ENCODE measurements at regions not wholly inside any gene's neighbourhood (a gene's known extent, or its start where the extent isn't known, plus 50 kb on each side); places are given as distances from the start of the nearest gene placed in this dataset.
A peak's percentile ranks its signal among the peaks of the same experiment; 100 is the strongest.
"Not testable (repeated sequence)": the region's sequence is repeated elsewhere in the genome, so short reads cannot be mapped to it uniquely, and the experiment has no call there.

DNA sequence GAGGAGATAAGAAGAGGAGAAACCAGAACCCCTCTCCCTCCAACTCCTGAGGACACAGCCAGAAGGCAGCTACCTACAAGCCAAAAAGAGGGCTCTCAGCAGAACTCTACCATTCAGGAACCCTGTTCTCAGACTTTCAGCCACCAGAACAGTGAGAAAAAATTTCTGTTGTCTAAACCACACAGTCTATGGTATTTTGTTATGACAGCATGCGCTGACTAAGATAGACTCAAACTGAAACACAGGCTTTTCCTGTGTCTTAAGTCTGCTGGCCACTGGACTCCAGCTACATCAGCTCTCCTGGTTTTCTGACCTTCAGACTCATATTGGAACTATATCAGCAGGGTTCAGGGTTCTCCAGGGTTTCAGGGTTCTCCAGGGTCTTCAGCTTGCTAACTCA, 126.5 kb upstream of the TNFSF4 start:
- DNase-seq (ENCODE audit: extremely low spot score, insufficient read length, low read depth) = no peak

GRCh38 chr1:173337126-173337525, 130.0 kb upstream of the TNFSF4 start:
- FAIRE-seq (no peak), DNase-seq (ENCODE audit: extremely low spot score, insufficient read length, low read depth) (no peak)

More for the DNA sequence above, 126.5 kb upstream of the TNFSF4 start:
- peak; percentile 67 for FAIRE-seq

DNA sequence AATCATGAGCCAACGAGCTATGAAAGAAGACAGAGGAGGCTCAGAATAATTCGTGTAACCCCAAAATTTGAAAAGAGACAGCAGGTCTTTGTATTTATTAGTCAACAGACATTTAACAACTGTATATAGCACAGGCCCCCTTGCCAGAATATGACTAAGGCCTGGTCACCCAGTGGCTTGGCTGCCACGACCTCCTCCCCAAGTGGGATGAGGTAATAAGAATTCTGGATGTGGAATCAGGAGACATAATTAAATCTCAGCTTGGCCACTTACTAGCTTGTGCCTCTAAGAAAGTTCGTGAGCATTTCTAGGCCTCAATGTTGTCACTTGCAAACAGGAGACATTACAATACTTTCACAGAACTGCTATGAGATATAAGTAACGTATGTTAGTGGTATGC, 134.2 kb upstream of the TNFSF4 start:
- FAIRE-seq = no peak
- DNase-seq (ENCODE audit: extremely low spot score, insufficient read length, low read depth) = no peak

- DNase-seq (ENCODE audit: extremely low spot score, insufficient read length, low read depth) = no peak
- no peak for FAIRE-seq
These were observed 134.8 kb upstream of the TNFSF4 start for GRCh38 chr1:173341971-173342370.

- no peak for FAIRE-seq
- no peak for DNase-seq (ENCODE audit: extremely low spot score, insufficient read length, low read depth)
These were observed 134.4 kb upstream of the PRDX6 start for GRCh38 chr1:173342736-173343135.

DNA sequence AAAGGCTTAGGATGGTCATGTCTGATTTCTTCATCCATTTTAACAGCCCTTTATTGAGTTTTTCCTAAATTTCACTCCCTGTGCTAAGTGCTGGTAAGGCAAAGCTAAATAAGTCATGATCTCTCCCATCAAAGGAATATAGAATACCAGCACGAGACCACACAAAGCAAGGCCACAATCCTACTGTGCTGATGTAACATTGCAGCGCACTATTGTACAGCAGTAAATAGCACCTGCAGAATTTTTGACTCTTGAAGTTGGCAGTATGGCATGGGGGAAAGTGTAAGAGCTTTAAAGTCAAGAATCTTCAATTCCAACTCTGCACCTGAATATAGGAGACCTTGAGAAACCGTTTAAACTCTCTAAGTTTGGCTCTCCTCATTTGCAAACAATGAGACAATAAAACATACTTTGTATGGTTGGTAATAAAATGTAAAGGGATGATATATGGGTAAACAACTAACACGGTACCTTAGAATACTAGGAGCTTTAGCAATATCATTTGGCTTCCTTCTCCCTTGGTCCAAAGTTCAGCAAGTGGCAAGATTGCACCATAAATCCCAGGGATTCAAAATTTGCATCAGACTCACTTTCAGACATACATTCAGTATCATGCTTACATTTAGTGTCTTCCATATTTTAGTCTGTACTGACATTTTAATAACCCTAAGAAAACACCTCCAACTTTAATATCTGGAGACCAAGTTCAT, 132.9 kb upstream of the PRDX6 start:
- DNase-seq (ENCODE audit: extremely low spot score, insufficient read length, low read depth) (no peak), FAIRE-seq (no peak)

DNA sequence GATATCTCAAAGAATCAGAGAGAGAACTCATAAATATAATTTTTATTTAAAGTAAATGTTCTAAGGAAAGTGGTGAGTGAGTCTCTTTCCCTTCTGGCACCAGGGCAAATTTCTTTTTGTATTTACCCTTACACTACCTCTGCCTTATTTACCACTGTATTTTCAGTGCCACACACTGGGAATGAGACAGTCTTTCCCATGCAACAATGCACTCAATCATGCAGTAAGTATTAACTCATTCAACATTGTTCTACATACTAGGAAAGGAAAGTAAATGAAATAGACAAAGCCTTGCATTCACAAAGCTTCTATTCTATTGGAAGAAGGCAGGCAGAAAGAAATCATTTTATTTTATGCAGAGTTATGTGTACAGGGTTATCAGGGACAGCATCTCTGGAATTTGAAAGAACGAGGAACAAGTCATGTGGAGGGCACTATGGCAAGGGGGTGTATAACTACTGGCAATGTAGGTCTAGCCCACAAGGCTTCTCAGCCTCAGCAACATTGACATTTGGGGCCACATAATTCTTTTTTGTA, 129.8 kb upstream of the PRDX6 start:
- no peak for FAIRE-seq
- no peak for DNase-seq (ENCODE audit: extremely low spot score, insufficient read length, low read depth)

DNA sequence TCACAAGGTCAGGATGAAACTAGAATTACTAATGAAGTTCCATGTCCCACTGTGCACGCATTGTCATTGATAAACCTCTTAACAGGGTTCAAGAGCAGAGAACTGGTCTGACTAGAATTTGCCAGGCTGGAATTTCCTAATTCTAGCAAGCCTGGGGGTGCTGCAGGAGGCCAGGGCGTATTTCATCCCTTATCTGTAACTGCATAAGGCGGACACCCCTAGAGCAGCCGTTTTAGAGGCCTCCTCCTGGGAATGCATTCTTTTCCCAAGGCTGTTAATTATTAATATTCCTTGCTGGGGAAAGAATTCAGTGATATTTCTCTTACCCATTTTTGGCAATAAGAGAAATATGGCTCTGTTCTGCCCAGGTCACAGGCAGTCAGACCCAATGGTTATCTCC, 124.5 kb upstream of the PRDX6 start:
- DNase-seq (ENCODE audit: extremely low spot score, insufficient read length, low read depth); FAIRE-seq: not testable (repeated sequence)

GRCh38 chr1:173353350-173353749, 123.8 kb upstream of the PRDX6 start:
- DNase-seq (ENCODE audit: extremely low spot score, insufficient read length, low read depth) (no peak), FAIRE-seq (no peak)

GRCh38 chr1:173354937-173355280, 122.2 kb upstream of the PRDX6 start:
- FAIRE-seq = no peak
- DNase-seq (ENCODE audit: extremely low spot score, insufficient read length, low read depth) = no peak

- no peak for DNase-seq (ENCODE audit: extremely low spot score, insufficient read length, low read depth)
- FAIRE-seq = peak; percentile 82
These were observed 121.7 kb upstream of the PRDX6 start for GRCh38 chr1:173355281-173356031.

GRCh38 chr1:173356191-173356762, 120.9 kb upstream of the PRDX6 start:
- FAIRE-seq (peak; percentile 78), DNase-seq (ENCODE audit: extremely low spot score, insufficient read length, low read depth) (no peak)

GRCh38 chr1:173360487-173361063, 116.6 kb upstream of the PRDX6 start:
- peak; percentile 50 for FAIRE-seq
- no peak for DNase-seq (ENCODE audit: extremely low spot score, insufficient read length, low read depth)

DNA sequence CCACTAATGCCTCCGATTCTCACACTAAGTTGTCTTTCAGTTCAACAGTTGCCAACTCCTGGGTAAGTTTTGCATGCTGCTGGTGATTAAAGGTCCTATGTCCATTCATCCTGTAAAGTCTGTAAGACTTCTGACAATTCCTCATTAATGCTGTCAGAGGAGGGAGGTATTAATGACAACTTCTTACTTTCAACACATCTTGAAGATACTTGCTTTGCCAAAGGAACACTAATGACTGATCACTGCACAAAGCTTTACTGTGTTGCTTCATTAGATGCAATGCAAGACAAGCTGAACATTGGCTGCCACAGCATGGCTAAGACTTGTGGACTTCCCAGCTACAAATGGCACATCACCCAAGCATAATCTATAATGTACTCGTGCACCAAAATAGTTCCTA, 114.6 kb upstream of the PRDX6 start:
- no peak for FAIRE-seq
- DNase-seq (ENCODE audit: extremely low spot score, insufficient read length, low read depth) = no peak

DNA sequence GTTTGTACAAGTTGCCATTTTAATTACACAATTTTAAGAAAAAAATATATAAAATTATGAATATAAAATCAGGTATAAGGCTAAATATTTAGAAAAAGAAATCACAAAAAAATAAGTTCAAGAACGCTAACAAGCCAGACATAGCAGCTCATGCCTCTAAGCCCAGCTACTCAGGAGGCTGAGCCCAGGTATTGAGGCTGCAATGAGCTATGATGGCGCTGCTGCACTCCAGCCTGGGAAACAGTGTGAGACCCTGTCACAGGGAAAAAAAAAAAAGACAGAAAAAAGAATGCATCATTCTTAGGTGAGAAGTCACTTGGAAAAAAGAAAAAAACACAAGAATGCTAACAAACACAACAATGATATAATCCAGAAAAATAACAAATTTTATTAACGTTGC, 112.3 kb upstream of the PRDX6 start:
- DNase-seq (ENCODE audit: extremely low spot score, insufficient read length, low read depth) = no peak
- no peak for FAIRE-seq

DNA sequence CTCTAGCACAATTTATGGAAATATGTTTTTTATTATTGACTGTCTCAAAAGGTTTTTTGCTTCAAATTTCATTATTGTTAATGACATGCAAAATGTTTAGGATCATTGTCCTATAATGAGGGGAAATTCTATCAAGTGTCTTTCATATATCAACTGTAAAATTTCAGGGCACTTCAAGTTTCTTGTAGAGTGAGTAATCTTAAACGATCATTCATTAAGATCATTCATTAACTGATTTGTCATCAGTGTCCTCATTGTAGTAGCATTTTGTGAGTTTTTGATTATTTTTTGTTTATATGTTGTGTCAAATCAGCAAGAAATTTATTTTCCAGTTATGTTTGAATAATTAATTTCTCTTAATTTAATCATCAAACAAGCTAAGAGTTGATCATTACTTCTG, 111.8 kb upstream of the PRDX6 start:
- no peak for FAIRE-seq
- DNase-seq (ENCODE audit: extremely low spot score, insufficient read length, low read depth) = no peak

GRCh38 chr1:173367136-173367535, 110.0 kb upstream of the PRDX6 start:
- FAIRE-seq = no peak

DNA sequence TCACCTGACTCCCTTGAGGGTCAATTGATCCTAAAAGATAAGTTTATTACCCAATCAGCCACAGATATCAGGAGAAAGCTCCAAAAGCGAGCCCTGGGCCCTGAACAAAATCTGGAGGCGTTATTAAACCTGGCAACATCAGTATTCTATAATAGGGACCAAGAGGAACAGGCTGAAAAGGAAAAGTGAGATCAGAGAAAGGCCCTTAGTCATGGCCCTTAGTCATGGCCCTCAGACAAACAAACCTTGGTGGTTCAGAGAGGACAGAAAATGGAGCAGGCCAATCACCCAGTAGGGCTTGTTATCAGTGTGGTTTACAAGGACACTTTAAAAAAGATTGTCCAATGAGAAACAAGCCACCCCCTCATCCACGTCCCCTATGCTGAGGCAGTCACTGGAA, 106.5 kb upstream of the PRDX6 start:
- not testable (repeated sequence) for FAIRE-seq; DNase-seq (ENCODE audit: extremely low spot score, insufficient read length, low read depth)

More at GRCh38 chr1:173367136-173367535, 110.0 kb upstream of the PRDX6 start:
- no peak for DNase-seq (ENCODE audit: extremely low spot score, insufficient read length, low read depth)

GRCh38 chr1:173376065-173376464, 101.1 kb upstream of the PRDX6 start:
- FAIRE-seq; DNase-seq (ENCODE audit: extremely low spot score, insufficient read length, low read depth): not testable (repeated sequence)

- FAIRE-seq = no peak
- no peak for DNase-seq (ENCODE audit: extremely low spot score, insufficient read length, low read depth)
These were observed 99.9 kb upstream of the PRDX6 start for GRCh38 chr1:173377266-173377665.

DNA sequence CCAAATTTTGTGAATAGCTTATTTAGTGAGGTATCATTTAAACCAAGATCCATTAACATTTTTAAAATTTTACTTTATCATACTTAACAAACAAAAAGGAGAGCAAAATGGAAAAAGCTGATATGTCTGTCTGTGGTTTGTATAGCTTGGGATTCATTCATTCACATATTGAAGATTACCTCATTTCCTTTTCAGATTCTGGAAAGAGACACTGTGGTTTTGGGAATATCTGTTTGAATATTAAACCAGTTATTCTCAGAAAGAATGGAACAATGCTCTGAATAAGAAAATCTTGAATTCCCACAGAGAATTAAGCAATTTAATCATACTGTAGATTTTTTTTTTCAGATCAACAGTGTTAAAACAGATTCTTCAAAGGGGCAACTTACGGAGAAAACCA, 93.8 kb upstream of the PRDX6 start:
- DNase-seq (ENCODE audit: extremely low spot score, insufficient read length, low read depth) (no peak), FAIRE-seq (no peak)

Data from GM18507 (cell line).